ENCODE measurements at regions not wholly inside any gene's neighbourhood (a gene's known extent, or its start where the extent isn't known, plus 50 kb on each side); places are given as distances from the start of the nearest gene placed in this dataset.

GRCh38 chr10:53699684-53700083 lies 927.1 kb upstream of the MBL2 start:
- TF ChIP-seq, protein P1, sequence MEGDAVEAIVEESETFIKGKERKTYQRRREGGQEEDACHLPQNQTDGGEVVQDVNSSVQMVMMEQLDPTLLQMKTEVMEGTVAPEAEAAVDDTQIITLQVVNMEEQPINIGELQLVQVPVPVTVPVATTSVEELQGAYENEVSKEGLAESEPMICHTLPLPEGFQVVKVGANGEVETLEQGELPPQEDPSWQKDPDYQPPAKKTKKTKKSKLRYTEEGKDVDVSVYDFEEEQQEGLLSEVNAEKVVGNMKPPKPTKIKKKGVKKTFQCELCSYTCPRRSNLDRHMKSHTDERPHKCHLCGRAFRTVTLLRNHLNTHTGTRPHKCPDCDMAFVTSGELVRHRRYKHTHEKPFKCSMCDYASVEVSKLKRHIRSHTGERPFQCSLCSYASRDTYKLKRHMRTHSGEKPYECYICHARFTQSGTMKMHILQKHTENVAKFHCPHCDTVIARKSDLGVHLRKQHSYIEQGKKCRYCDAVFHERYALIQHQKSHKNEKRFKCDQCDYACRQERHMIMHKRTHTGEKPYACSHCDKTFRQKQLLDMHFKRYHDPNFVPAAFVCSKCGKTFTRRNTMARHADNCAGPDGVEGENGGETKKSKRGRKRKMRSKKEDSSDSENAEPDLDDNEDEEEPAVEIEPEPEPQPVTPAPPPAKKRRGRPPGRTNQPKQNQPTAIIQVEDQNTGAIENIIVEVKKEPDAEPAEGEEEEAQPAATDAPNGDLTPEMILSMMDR (IDR thresholded peaks at IDR 0.05), result no peak
- TF ChIP-seq POLR2A (IDR thresholded peaks at IDR 0.05), result no peak
